Mesodermal cell (in vitro differentiated cells): ENCODE measurements at regions not wholly inside any gene's neighbourhood (a gene's known extent, or its start where the extent isn't known, plus 50 kb on each side); places are given as distances from the start of the nearest gene placed in this dataset.

Experiments
- H3K27ac ChIP-seq: 2 replicates; pipeline ENCODE4 v1.7.0; 2013; ENCODE audit warnings: mild to moderate bottlenecking, low read depth, low read length, moderate library complexity; ENCODE audit not compliant: severe bottlenecking
- H3K36me3 ChIP-seq: 2 replicates; pipeline ENCODE4 v1.7.1; 2013; ENCODE audit warnings: mild to moderate bottlenecking, low read length, moderate library complexity; ENCODE audit not compliant: control insufficient read depth, insufficient read depth
- H3K4me1 ChIP-seq: one replicate; pipeline ENCODE4 v1.7.1; 2013; ENCODE audit warnings: mild to moderate bottlenecking, low read length; ENCODE audit not compliant: insufficient read depth, control insufficient read depth, poor library complexity, severe bottlenecking
- H3K4me3 ChIP-seq: 2 replicates; pipeline ENCODE4 v1.7.0; 2013; ENCODE audit warnings: low read length, control low read depth, mild to moderate bottlenecking; ENCODE audit not compliant: insufficient read depth, poor library complexity, severe bottlenecking; ENCODE audit errors: extremely low read depth
- H3K9me3 ChIP-seq: 2 replicates; pipeline ENCODE4 v1.7.1; 2013; ENCODE audit warnings: mild to moderate bottlenecking, low read length, moderate library complexity; ENCODE audit not compliant: control insufficient read depth
- WGBS, 2 experiments: methylation state at CpG; one replicate each; pipeline ENCODE4 v1.1.5; 2013; ENCODE audit warnings: missing lambda C conversion rate in 2 of 2; ENCODE audit not compliant: insufficient coverage in 2 of 2; 5-methylcytosine and 5-hydroxymethylcytosine counted together

DNA sequence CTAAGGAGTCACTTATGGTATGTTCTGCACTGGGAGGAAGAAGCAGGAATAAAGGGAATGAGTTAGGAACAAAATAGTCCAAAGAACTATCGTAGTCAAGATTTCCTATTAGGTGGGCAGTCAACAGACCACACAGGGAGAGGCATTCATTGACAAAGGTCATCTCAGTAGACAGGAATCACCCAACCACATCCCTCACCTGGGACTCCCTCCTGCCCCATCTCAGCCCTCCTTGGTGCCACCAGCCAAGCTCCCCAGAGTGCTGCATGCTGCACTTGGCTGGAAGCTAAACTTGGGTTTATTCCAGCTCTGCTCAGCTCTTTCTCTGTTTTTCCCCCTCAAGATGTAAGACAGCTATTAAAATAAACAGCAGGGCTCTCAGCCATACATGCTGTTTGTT lies 72.3 kb upstream of the CTNNB1 start:
- no peaks in the 10 kb centered on the region for H3K36me3 ChIP-seq
- H3K9me3 ChIP-seq, result peaks cover 5% of the 10 kb centered on the region
- no peaks in the 10 kb centered on the region for H3K4me1 ChIP-seq
- 88 to 100% methylated on average over 1 of the region's 1 CpG for WGBS, 2 experiments
- H3K4me3 ChIP-seq, result no peak overlapping the region
- H3K27ac ChIP-seq, result no peak overlapping the region

DNA sequence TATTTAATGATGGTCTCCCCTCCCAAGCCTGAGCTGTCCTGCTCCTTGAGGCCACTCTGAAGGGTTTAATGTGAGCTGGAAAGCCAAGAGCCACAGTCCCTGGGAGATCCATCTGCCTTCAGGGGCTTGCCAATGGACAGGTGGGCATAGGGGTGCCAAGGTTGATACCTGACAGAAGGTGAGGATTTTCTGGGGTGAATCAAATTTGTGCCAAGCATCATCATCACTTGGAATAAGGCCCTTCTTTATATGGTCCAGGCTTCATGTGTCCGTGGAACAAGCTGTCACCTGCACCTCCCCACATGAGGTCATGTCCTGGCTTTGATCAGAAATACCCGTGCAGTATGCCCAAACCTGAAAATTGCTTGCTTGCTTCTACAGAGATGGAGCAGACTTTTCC lies 71.9 kb upstream of the CTNNB1 start:
- no peaks in the 10 kb centered on the region for H3K4me1 ChIP-seq
- no peaks in the 10 kb centered on the region for H3K36me3 ChIP-seq
- 96 to 100% methylated on average over 2 of the region's 2 CpGs for WGBS, 2 experiments
- peaks cover 5% of the 10 kb centered on the region for H3K9me3 ChIP-seq
- no peak overlapping the region for H3K4me3 ChIP-seq
- no peak overlapping the region for H3K27ac ChIP-seq

DNA sequence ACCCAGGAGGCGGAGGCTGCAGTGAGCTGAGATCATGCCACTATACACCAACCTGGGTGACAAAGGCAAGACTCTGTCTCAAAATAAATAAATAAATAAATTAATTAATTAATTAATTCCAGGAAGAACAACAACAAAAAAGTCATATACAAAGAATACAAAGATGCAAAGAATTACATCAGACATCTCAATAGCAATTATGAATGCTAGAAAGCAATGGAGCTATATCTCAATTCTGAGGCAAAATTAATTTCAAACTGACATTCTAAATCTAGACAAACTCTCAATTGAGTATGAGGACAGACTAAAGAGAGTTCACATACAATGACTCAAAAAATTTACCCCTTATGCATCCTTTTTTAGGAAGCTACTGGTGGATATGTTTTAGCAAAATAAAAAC lies 69.6 kb upstream of the CTNNB1 start:
- peaks cover 5% of the 10 kb centered on the region for H3K9me3 ChIP-seq
- no peak overlapping the region for H3K4me3 ChIP-seq
- H3K36me3 ChIP-seq, result no peaks in the 10 kb centered on the region
- no CpG with 5 or more reads among the region's 1 CpG for WGBS, 2 experiments
- H3K27ac ChIP-seq, result no peak overlapping the region
- H3K4me1 ChIP-seq, result no peaks in the 10 kb centered on the region

DNA sequence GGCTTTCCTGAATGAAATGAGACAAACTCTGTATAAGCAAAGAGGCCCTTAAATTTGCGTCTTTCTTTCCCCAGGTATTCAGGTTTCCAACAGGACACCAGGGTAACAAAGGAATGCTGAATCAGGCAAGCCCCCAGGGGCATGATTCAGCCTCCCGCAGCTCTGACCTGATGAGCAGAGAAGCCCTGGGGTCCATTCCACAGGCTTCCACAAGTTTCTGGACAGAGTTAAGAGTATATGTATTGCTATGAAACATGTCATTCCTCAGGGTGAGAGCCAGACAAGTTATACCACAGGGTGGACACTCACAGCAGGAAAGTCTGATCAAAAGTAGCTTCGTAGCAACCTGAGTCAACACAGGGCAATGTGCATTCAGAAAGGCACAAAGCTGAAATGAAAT lies 68.1 kb upstream of the CTNNB1 start:
- WGBS, 2 experiments, result 66 to 86% methylated on average over 2 of the region's 3 CpGs
- H3K4me1 ChIP-seq, result no peaks in the 10 kb centered on the region
- H3K36me3 ChIP-seq, result no peaks in the 10 kb centered on the region
- H3K4me3 ChIP-seq, result no peak overlapping the region
- peaks cover 5% of the 10 kb centered on the region for H3K9me3 ChIP-seq
- no peak overlapping the region for H3K27ac ChIP-seq

DNA sequence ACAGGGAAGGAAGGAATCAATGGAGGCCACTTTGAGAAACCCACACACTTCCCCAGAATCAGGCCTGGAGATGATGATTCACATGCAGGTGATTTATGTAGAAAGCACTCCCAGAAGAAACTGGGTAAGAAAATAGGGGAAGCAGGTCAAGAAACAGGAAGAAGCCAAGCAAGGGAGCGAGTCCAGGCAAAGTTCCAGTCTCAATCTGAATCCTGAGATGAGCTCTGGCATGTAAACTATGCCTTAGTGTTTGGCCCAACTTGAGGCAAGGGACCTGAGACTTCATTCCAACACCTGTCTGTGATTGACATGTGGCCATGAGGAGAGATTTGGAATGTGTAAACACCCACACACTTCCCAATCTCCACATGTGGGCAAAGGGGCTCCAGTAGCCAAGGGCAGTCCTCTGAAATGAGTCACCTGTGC lies 61.6 kb upstream of the CTNNB1 start:
- WGBS, 2 experiments, result 95 to 100% methylated on average over 1 of the region's 1 CpG
- Histone ChIP-seq H3K4me3 (no peak overlapping the region), H3K36me3 (no peaks in the 10 kb centered on the region), H3K27ac (no peak overlapping the region), H3K4me1 (no peaks in the 10 kb centered on the region), H3K9me3 (no peaks in the 10 kb centered on the region)

DNA sequence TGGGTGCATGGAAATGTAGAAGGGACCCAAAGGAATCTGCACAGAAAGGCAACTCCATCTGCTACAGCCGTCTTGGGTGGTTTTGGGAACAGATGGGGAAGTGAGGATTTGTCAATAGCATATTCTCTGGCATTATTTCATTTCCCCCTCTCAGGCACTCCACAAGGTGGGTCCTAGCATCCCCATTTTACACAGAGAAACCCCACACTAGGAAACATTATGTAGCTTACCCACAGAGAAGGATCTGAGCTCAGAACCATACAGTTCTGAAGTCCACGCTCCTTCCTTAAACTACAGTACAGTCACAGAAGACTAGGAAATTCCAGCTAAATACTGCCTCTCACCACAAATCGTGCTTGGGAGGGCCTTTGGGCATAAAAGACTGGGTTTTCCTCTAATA lies 61.2 kb upstream of the CTNNB1 start:
- Histone ChIP-seq H3K27ac (no peak overlapping the region), H3K9me3 (no peaks in the 10 kb centered on the region), H3K36me3 (no peaks in the 10 kb centered on the region), H3K4me1 (no peaks in the 10 kb centered on the region), H3K4me3 (no peak overlapping the region)
- 63 to 100% methylated on average over 1 to 2 of the region's 3 CpGs for WGBS, 2 experiments

DNA sequence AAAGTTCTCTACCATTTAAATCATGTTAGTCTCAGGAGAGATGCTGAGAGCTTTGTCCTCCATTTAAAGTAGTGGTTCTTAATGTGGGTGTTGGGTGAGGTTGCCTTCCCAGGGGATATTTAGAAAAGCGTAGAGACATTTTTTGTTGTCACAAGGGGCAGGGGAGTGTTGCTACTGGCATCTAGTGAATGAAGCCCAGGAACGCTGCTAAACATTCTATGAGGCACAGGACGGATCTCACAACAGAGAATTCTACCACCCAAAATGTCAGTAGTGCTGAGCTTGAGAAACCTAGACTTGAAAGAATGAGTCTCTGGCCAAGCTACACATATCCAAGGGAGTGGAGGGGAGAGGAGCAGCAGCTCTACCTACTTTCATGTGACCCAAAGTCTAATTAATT lies 60.7 kb upstream of the CTNNB1 start:
- Histone ChIP-seq H3K36me3 (no peaks in the 10 kb centered on the region), H3K4me1 (no peaks in the 10 kb centered on the region), H3K4me3 (no peak overlapping the region), H3K27ac (no peak overlapping the region), H3K9me3 (no peaks in the 10 kb centered on the region)
- 78 to 100% methylated on average over 1 to 3 of the region's 3 CpGs for WGBS, 2 experiments

DNA sequence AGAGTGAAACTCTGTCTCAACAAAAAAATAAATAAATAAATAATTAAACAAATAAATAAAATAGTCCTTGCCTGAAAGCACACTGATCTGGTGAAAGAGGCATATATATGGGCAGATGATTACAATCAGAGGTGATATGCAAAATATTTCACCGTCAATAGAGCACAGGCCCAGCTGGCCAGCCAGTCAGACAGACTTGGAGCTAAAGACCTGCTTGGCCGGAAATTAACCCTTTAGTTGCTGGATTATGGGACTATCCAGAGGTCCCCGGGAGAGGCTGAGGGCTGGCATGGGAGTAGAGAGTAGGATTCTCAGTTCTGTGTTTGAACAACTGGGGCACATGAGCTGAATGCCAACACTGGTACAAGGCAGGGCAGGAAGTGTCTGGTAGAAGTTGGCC lies 59.1 kb upstream of the CTNNB1 start:
- 74 to 100% methylated on average over 2 to 3 of the region's 3 CpGs for WGBS, 2 experiments
- Histone ChIP-seq H3K27ac (no peak overlapping the region), H3K4me3 (no peak overlapping the region), H3K4me1 (no peaks in the 10 kb centered on the region), H3K36me3 (no peaks in the 10 kb centered on the region), H3K9me3 (no peaks in the 10 kb centered on the region)

DNA sequence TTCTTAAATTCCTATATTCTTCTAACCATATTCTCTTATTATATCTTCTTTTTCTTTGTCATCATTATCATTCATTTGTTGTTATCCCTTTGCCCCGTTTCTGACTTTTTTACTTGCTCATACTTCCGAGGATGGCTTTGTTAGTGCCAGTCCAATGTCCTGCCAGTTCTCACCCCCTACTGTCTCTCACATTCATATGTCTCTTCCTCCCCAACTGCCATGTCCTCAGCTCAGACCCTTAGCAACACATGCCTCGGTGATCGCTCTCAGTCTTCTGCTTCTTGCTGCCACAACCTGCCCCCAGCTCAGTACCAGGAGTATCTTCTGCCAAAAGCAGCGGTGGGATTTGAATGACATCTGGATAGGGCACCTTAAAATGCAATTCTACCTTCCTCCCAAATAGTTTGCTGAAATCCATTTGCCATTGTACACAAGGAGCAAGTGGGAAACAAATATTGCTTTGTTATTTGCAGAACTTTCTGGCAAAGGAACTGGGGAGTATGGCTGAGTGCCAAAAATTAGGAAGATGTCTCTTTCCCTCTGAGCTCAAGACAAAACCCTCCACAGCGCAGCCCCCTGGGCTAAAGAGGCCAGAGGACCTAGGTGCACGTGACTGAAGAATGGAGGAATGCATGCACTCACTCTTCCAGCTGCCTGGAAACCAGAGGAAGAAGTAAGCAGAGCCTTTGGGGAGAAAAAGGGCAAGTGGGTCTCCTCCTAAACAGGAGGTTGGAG lies 57.7 kb upstream of the CTNNB1 start:
- no peak overlapping the region for H3K27ac ChIP-seq
- no peaks in the 10 kb centered on the region for H3K36me3 ChIP-seq
- H3K9me3 ChIP-seq, result no peaks in the 10 kb centered on the region
- H3K4me3 ChIP-seq, result no peak overlapping the region
- WGBS, 2 experiments, result 76 to 79% methylated on average over 6 of the region's 7 CpGs
- H3K4me1 ChIP-seq, result no peaks in the 10 kb centered on the region

DNA sequence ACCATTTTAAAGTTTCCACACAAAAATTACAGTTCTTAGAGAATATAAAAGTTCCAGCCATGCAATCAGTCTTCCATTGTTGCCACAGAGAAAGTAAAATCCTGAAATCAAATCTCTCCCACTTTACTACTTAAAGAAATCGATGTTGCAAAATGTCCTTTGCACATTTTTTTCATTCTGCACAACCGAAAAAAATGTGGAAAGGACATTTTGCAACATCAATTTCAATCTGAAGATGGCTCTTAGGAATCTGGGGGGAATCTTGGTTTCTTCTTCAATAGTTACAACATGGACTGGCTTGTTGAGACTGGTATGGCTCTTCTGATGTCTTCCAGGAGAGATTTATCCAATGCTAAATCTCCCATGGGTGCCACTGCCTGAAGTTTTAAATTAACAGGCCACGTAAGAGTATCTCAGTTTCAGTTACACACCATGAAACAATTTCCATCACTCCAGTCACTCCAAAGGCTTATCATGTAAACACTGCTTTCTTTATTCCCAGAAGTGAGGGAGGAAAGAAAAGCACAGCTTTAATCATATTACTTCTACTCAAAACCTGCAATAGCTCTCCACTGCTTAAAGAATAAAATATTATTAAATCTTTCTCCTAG lies 55.8 kb upstream of the CTNNB1 start:
- no peak overlapping the region for H3K4me3 ChIP-seq
- no peaks in the 10 kb centered on the region for H3K9me3 ChIP-seq
- no peaks in the 10 kb centered on the region for H3K36me3 ChIP-seq
- no peaks in the 10 kb centered on the region for H3K4me1 ChIP-seq
- WGBS, 2 experiments, result 80 to 83% methylated on average over 1 of the region's 3 CpGs
- H3K27ac ChIP-seq, result no peak overlapping the region

DNA sequence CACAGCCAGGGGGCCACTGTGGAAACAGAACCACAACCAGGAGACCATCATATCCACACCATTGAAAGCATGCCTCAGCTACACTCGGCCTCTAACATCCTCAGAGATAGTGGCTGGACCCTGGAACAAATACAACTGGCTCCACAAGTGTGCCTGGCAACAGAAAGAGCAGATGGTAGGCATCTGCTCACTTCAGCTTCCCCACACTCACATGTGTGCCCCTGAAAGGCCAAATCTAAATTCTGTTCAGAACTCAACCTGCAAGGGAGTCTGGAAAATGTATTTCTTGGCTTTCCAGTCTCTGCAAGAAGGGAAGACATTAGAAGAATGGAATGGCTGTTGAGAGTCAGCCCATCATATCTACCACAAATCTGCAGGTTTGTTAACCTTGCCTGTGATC lies 54.7 kb upstream of the CTNNB1 start:
- Histone ChIP-seq H3K36me3 (no peaks in the 10 kb centered on the region), H3K27ac (no peak overlapping the region), H3K9me3 (no peaks in the 10 kb centered on the region), H3K4me1 (no peaks in the 10 kb centered on the region), H3K4me3 (no peak overlapping the region)
- WGBS, 2 experiments, result 80 to 100% methylated on average over 1 of the region's 1 CpG
